ENCODE measurements at regions not wholly inside any gene's neighbourhood (a gene's known extent, or its start where the extent isn't known, plus 50 kb on each side); places are given as distances from the start of the nearest gene placed in this dataset.

- TF ChIP-seq CHD7 (IDR thresholded peaks at IDR 0.05; ENCODE audit: insufficient replicate concordance, low read length): no peak
- no peak for TF ChIP-seq TAF1 (IDR thresholded peaks at IDR 0.05; ENCODE audit: low read depth, low read length)
- no peak for TF ChIP-seq SP4 (IDR thresholded peaks at IDR 0.05; ENCODE audit: low read length)
- TF ChIP-seq HDAC2 (IDR thresholded peaks at IDR 0.05; ENCODE audit: borderline replicate concordance in 1 of 2, low read depth in 2 of 2, low read length in 2 of 2): no peak
- no peak for TF ChIP-seq JUND (IDR thresholded peaks at IDR 0.05; ENCODE audit: low read length)
- no peak for TF ChIP-seq SIN3A (conservative IDR thresholded peaks at IDR 0.05 in 1 of 2, IDR thresholded peaks at IDR 0.05 in 1 of 2; ENCODE audit: low read depth in 1 of 2, low read length in 2 of 2)
- TF ChIP-seq USF2 (IDR thresholded peaks at IDR 0.05; ENCODE audit: low read length): no peak
- no peak for TF ChIP-seq ZNF274 (IDR thresholded peaks at IDR 0.05; ENCODE audit: borderline replicate concordance, extremely low read depth, low read length)
- TF ChIP-seq RBBP5 (IDR thresholded peaks at IDR 0.05; ENCODE audit: borderline replicate concordance, low read depth, low read length): no peak
- TF ChIP-seq KDM1A (IDR thresholded peaks at IDR 0.05; ENCODE audit: borderline replicate concordance, low read length): no peak
These were observed 394.9 kb upstream of the RGS17 start (continued) for GRCh38 chr6:153525998-153526397.
